DND-41 (cell line): ENCODE measurements at regions not wholly inside any gene's neighbourhood (a gene's known extent, or its start where the extent isn't known, plus 50 kb on each side); places are given as distances from the start of the nearest gene placed in this dataset.

ENCODE experiments used
- ATAC-seq: fragments of 200-7000 bp; cut with Tn5 transposase; 3 replicates; pipeline ENCODE4 v1.9.1; 2021; ENCODE audit warnings: low read depth; ENCODE audit not compliant: insufficient read depth
- DNase-seq: peaks from one replicate; pipeline ENCODE4 v3.0.0-alpha.2; 2020
- H2AFZ ChIP-seq: 2 replicates; pipeline ENCODE4 v1.6.0; 2012; ENCODE audit warnings: low read depth, low read length
- H3K27ac ChIP-seq: 2 replicates; pipeline ENCODE4 v1.5.1; 2012; ENCODE audit warnings: low read length, inconsistent platforms
- H3K27me3 ChIP-seq: fragments of 200-600 bp; sonication (generic); 2 replicates; pipeline ENCODE4 v1.6.0; 2012; ENCODE audit warnings: low read length, mild to moderate bottlenecking, inconsistent platforms; ENCODE audit not compliant: insufficient read depth, poor library complexity
- H3K36me3 ChIP-seq: 2 replicates; pipeline ENCODE4 v1.5.1; 2012; ENCODE audit warnings: low read length, inconsistent platforms; ENCODE audit not compliant: insufficient read depth
- H3K4me1 ChIP-seq: 2 replicates; pipeline ENCODE4 v1.5.1; 2012; ENCODE audit warnings: mild to moderate bottlenecking, low read length; ENCODE audit not compliant: insufficient read depth
- H3K4me2 ChIP-seq: 2 replicates; pipeline ENCODE4 v1.6.0; 2012; ENCODE audit warnings: mild to moderate bottlenecking, moderate library complexity, low read length, inconsistent platforms; ENCODE audit not compliant: insufficient read depth
- H3K4me3 ChIP-seq, 2 experiments: fragments of 200-600 bp in 1 of 2; shearing (Covaris generic) in 1 of 2; 2 replicates each; pipeline ENCODE4 v1.5.1; 2012 to 2016; ENCODE audit warnings: inconsistent platforms in 2 of 2, low read length in 2 of 2, mild to moderate bottlenecking in 2 of 2, low read depth in 1 of 2, moderate library complexity in 1 of 2
- H3K79me2 ChIP-seq: 2 replicates; pipeline ENCODE4 v1.6.0; 2012; ENCODE audit warnings: low read length, inconsistent platforms; ENCODE audit not compliant: insufficient read depth
- H3K9ac ChIP-seq: 2 replicates; pipeline ENCODE4 v1.6.0; 2012; ENCODE audit warnings: low read depth, mild to moderate bottlenecking, inconsistent platforms, low read length, moderate library complexity
- H3K9me3 ChIP-seq: 2 replicates; pipeline ENCODE4 v1.5.1; 2012; ENCODE audit warnings: low read length, moderate library complexity, mild to moderate bottlenecking, inconsistent platforms; ENCODE audit not compliant: insufficient read depth, severe bottlenecking
- H4K20me1 ChIP-seq: 2 replicates; pipeline ENCODE4 v1.6.0; 2012; ENCODE audit warnings: low read length; ENCODE audit not compliant: insufficient read depth
- CTCF ChIP-seq: IDR thresholded peaks from 2 replicates; pipeline ENCODE4 v1.5.1; 2012; ENCODE audit warnings: borderline replicate concordance, low read length, moderate library complexity, mild to moderate bottlenecking; ENCODE audit not compliant: poor library complexity, severe bottlenecking; ENCODE audit errors: extremely low read depth
- EZH2 ChIP-seq: IDR thresholded peaks from 3 replicates; pipeline ENCODE4 v1.6.1; 2012; ENCODE audit warnings: borderline replicate concordance, low read depth, mild to moderate bottlenecking, moderate library complexity, low read length, inconsistent platforms; ENCODE audit not compliant: severe bottlenecking

GRCh38 chr15:98221144-98221543 is 260.6 kb downstream of the ARRDC4 start:
- TF ChIP-seq EZH2 (no peak), CTCF (no peak)
- Histone ChIP-seq H3K4me1 (no peaks in the 10 kb centered on the region), H3K79me2 (no peaks in the 10 kb centered on the region), H3K4me3 (no peak overlapping the region), H3K4me2 (no peak overlapping the region), H3K27me3 (peaks cover 2% of the 10 kb centered on the region), H2AFZ (no peak overlapping the region), H3K27ac (no peak overlapping the region), H3K9ac (no peak overlapping the region), H4K20me1 (no peaks in the 10 kb centered on the region), H3K36me3 (no peaks in the 10 kb centered on the region), H3K9me3 (no peaks in the 10 kb centered on the region)
- ATAC-seq (no peak), DNase-seq (no peak)

GRCh38 chr15:98221577-98221976 is 261.1 kb downstream of the ARRDC4 start:
- H2AFZ ChIP-seq = no peak overlapping the region
- H3K4me1 ChIP-seq = no peaks in the 10 kb centered on the region
- TF ChIP-seq EZH2 (no peak), CTCF (no peak)
- no peaks in the 10 kb centered on the region for H3K79me2 ChIP-seq
- H3K36me3 ChIP-seq = no peaks in the 10 kb centered on the region
- H3K4me3 ChIP-seq = no peak overlapping the region
- H3K27me3 ChIP-seq = peaks cover 2% of the 10 kb centered on the region
- no peaks in the 10 kb centered on the region for H4K20me1 ChIP-seq
- H3K27ac ChIP-seq = no peak overlapping the region
- no peak for DNase-seq
- H3K9me3 ChIP-seq = no peaks in the 10 kb centered on the region
- H3K9ac ChIP-seq = no peak overlapping the region
- no peak for ATAC-seq
- H3K4me2 ChIP-seq = no peak overlapping the region

- Histone ChIP-seq H3K27me3 (peaks cover 6% of the 10 kb centered on the region), H3K36me3 (no peaks in the 10 kb centered on the region), H3K4me2 (no peak overlapping the region), H3K79me2 (no peaks in the 10 kb centered on the region), H3K9me3 (no peaks in the 10 kb centered on the region), H3K9ac (no peak overlapping the region), H4K20me1 (no peaks in the 10 kb centered on the region), H2AFZ (no peak overlapping the region), H3K4me1 (no peaks in the 10 kb centered on the region), H3K4me3 (no peak overlapping the region), H3K27ac (no peak overlapping the region)
- TF ChIP-seq EZH2 (no peak), CTCF (no peak)
- DNase-seq (no peak), ATAC-seq (no peak)
Measured at GRCh38 chr15:98226149-98226548, 265.6 kb downstream of the ARRDC4 start.

GRCh38 chr15:98226578-98226977 is 266.1 kb downstream of the ARRDC4 start:
- Histone ChIP-seq H3K9ac (no peak overlapping the region), H3K4me1 (no peaks in the 10 kb centered on the region), H2AFZ (no peak overlapping the region; the same call in 1 of the 2 replicates), H3K9me3 (no peaks in the 10 kb centered on the region), H3K27me3 (peaks cover 6% of the 10 kb centered on the region), H3K4me2 (no peak overlapping the region), H3K79me2 (no peaks in the 10 kb centered on the region), H3K36me3 (no peaks in the 10 kb centered on the region), H4K20me1 (no peaks in the 10 kb centered on the region), H3K4me3 (no peak overlapping the region), H3K27ac (no peak overlapping the region)
- ATAC-seq (no peak), DNase-seq (no peak)
- TF ChIP-seq EZH2 (no peak), CTCF (no peak)
